Endodermal cell (in vitro differentiated cells): ENCODE measurements at regions not wholly inside any gene's neighbourhood (a gene's known extent, or its start where the extent isn't known, plus 50 kb on each side); places are given as distances from the start of the nearest gene placed in this dataset.
"Not testable (repeated sequence)": the region's sequence is repeated elsewhere in the genome, so short reads cannot be mapped to it uniquely, and the experiment has no call there.

Source experiments
- DNase-seq: peaks from one replicate; pipeline ENCODE4 v3.0.0-alpha.2; 2017
- H3K27ac ChIP-seq: 2 replicates; pipeline ENCODE4 v1.5.1; 2013; ENCODE audit warnings: mild to moderate bottlenecking, low read depth, low read length, moderate library complexity
- H3K27me3 ChIP-seq: 2 replicates; pipeline ENCODE4 v1.6.1; 2013; ENCODE audit warnings: mild to moderate bottlenecking, low read length, moderate library complexity; ENCODE audit not compliant: insufficient read depth, control insufficient read depth, poor library complexity, severe bottlenecking
- H3K36me3 ChIP-seq: 2 replicates; pipeline ENCODE4 v1.7.0; 2013; ENCODE audit warnings: mild to moderate bottlenecking, low read length, moderate library complexity; ENCODE audit not compliant: control insufficient read depth, insufficient read depth
- H3K4me1 ChIP-seq: one replicate; pipeline ENCODE4 v1.7.0; 2013; ENCODE audit warnings: low read length; ENCODE audit not compliant: control insufficient read depth, insufficient read depth
- H3K4me3 ChIP-seq: 2 replicates; pipeline ENCODE4 v1.5.1; 2013; ENCODE audit warnings: mild to moderate bottlenecking, low read length, moderate library complexity
- H3K9ac ChIP-seq: 2 replicates; pipeline ENCODE4 v1.6.1; 2013; ENCODE audit warnings: mild to moderate bottlenecking, low read length, moderate library complexity; ENCODE audit not compliant: poor library complexity, severe bottlenecking; ENCODE audit errors: extremely low read depth
- H3K9me3 ChIP-seq: 2 replicates; pipeline ENCODE4 v1.6.1; 2013; ENCODE audit warnings: mild to moderate bottlenecking, low read length, moderate library complexity; ENCODE audit not compliant: control insufficient read depth
- H3K27ac Mint-ChIP-seq: 2 replicates; pipeline ENCODE4 v1.8.0; 2020; ENCODE audit warnings: mixed read lengths
- H3K27me3 Mint-ChIP-seq: 2 replicates; pipeline ENCODE4 v1.8.0; 2021; ENCODE audit warnings: mild to moderate bottlenecking, mixed read lengths; ENCODE audit not compliant: insufficient read depth
- H3K36me3 Mint-ChIP-seq: 2 replicates; pipeline ENCODE4 v1.8.0; 2020; ENCODE audit warnings: low read depth, mixed read lengths
- H3K4me1 Mint-ChIP-seq: 2 replicates; pipeline ENCODE4 v1.8.0; 2020; ENCODE audit warnings: mixed read lengths
- H3K4me3 Mint-ChIP-seq: 2 replicates; pipeline ENCODE4 v1.8.0; 2020; ENCODE audit warnings: mild to moderate bottlenecking, moderate library complexity, mixed read lengths
- H3K9me3 Mint-ChIP-seq: 2 replicates; pipeline ENCODE4 v1.8.0; 2020; ENCODE audit warnings: mild to moderate bottlenecking, mixed read lengths
- CTCF ChIP-seq: fragments of 200-600 bp; sonication (generic); conservative IDR thresholded peaks from 2 replicates; pipeline ENCODE4 v1.5.0; 2021; ENCODE audit warnings: antibody characterized with exemption, mild to moderate bottlenecking
- WGBS, 2 experiments: methylation state at CpG; one replicate each; pipeline versions ENCODE4 v1.1.5 to v1.1.7; 2013; ENCODE audit warnings: missing lambda C conversion rate in 2 of 2, mixed read lengths in 1 of 2; ENCODE audit not compliant: insufficient coverage in 1 of 2, insufficient read length in 1 of 2; 5-methylcytosine and 5-hydroxymethylcytosine counted together

DNA sequence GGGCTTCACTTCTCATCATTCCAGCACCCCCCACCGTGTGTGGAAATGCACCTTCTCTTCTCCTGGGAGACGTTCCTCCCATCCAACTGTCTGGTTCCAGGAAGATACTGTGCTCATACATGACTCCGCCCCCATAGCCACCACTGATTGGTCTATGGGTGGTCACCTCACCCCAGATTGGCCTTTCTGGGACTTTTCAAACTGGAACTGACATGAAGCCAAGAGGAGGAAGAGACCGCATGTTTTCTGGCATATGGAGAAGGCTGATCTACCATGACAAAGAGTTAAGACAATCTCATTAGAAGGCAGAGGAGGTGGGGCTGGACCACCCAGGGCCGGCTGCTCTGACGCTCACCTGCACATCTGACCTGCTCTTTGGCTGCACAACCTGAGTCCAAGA lies 294.2 kb downstream of the ADGRD1 start:
- not testable (repeated sequence) for H3K4me1 Mint-ChIP-seq, H3K36me3 ChIP-seq, DNase-seq, H3K9ac ChIP-seq, H3K4me1 ChIP-seq, H3K27ac ChIP-seq, H3K36me3 Mint-ChIP-seq, H3K4me3 ChIP-seq, H3K9me3 ChIP-seq, H3K27ac Mint-ChIP-seq, H3K4me3 Mint-ChIP-seq, H3K9me3 Mint-ChIP-seq
- 80 to 88% methylated on average over 5 to 6 of the region's 6 CpGs for WGBS, 2 experiments
- peaks cover 22% of the 10 kb centered on the region for H3K27me3 Mint-ChIP-seq
- H3K27me3 ChIP-seq, result peaks cover 14% of the 10 kb centered on the region

DNA sequence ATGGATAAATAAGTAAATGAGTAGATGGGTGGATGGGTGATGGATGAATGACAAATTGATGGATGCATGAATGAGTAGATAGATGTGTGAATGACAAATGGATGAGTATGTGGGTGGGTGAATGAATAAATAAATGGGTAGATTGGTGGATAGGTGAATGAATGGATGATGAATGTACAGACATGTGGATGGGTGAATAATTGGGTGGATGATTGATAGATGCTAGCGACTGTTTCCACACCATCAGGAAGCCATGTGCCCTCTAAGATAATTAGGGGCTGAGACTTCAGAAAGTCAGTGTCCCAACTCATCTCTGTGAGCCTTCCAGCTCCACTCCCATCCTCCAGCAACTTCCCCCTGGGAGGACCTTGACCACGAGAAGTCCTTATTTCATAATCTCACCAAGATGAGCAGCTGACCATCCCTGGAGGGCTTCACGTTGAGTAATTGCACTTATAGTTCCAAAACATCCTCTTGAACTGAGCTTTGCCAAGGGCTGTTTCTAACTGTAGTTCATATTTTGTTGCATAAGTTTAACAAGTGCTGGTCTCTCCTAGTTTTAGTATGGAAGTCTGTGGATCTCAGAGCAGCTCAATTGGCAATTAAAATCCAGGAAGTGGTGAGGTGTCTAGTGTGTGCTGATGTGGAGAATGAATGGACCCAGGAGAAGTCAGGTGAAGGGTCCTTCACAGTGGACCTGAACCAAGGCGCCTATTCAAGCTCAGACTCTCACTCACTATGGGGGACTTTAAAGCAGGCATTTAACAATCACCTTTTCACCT lies 295.7 kb downstream of the ADGRD1 start:
- no peak overlapping the region for H3K27ac ChIP-seq
- no peaks in the 10 kb centered on the region for H3K4me1 Mint-ChIP-seq
- H3K4me1 ChIP-seq, result no peaks in the 10 kb centered on the region
- DNase-seq, result no peak
- peaks cover 14% of the 10 kb centered on the region for H3K27me3 ChIP-seq
- H3K4me3 ChIP-seq, result no peak overlapping the region
- peaks cover 26% of the 10 kb centered on the region for H3K27me3 Mint-ChIP-seq
- H3K27ac Mint-ChIP-seq, result no peak overlapping the region
- no peaks in the 10 kb centered on the region for H3K9me3 ChIP-seq
- no peaks in the 10 kb centered on the region for H3K36me3 ChIP-seq
- H3K4me3 Mint-ChIP-seq, result no peak overlapping the region
- TF ChIP-seq CTCF, result no peak
- H3K9me3 Mint-ChIP-seq, result no peaks in the 10 kb centered on the region
- no peak overlapping the region for H3K9ac ChIP-seq
- WGBS, 2 experiments, result 80 to 84% methylated on average over 3 to 4 of the region's 4 CpGs
- H3K36me3 Mint-ChIP-seq, result no peaks in the 10 kb centered on the region

- H3K27ac ChIP-seq, result no peak overlapping the region
- 88% methylated on average over 19 to 20 of the region's 20 CpGs for WGBS, 2 experiments
- H3K36me3 Mint-ChIP-seq, result no peaks in the 10 kb centered on the region
- no peaks in the 10 kb centered on the region for H3K9me3 Mint-ChIP-seq
- no peak overlapping the region for H3K4me3 ChIP-seq
- H3K27me3 Mint-ChIP-seq, result peaks cover 26% of the 10 kb centered on the region
- no peak overlapping the region for H3K27ac Mint-ChIP-seq
- no peaks in the 10 kb centered on the region for H3K9me3 ChIP-seq
- H3K4me1 Mint-ChIP-seq, result no peaks in the 10 kb centered on the region
- no peak overlapping the region for H3K4me3 Mint-ChIP-seq
- no peaks in the 10 kb centered on the region for H3K4me1 ChIP-seq
- H3K27me3 ChIP-seq, result peaks cover 14% of the 10 kb centered on the region
- H3K36me3 ChIP-seq, result no peaks in the 10 kb centered on the region
- H3K9ac ChIP-seq, result no peak overlapping the region
- no peak for TF ChIP-seq CTCF
- DNase-seq, result no peak
Observed at GRCh38 chr12:131250028-131250950, 296.6 kb downstream of the ADGRD1 start.
